ENCODE measurements at regions not wholly inside any gene's neighbourhood (a gene's known extent, or its start where the extent isn't known, plus 50 kb on each side); places are given as distances from the start of the nearest gene placed in this dataset.
A peak's percentile ranks its signal among the peaks of the same experiment; 100 is the strongest.
"Not testable (repeated sequence)": the region's sequence is repeated elsewhere in the genome, so short reads cannot be mapped to it uniquely, and the experiment has no call there.

GRCh38 chr4:43435291-43435690 is 542.8 kb downstream of the GRXCR1 start:
- DNase-seq (ENCODE audit: low read depth in 2 of 2), result no peak

GRCh38 chr4:43452948-43453347 is 560.4 kb downstream of the GRXCR1 start:
- DNase-seq (ENCODE audit: low read depth in 2 of 2), result no peak

GRCh38 chr4:43456383-43456782 is 563.9 kb downstream of the GRXCR1 start:
- peak in 1 of 2 donors; percentile 18 for DNase-seq (ENCODE audit: low read depth in 2 of 2)

GRCh38 chr4:43457866-43458265 is 565.4 kb downstream of the GRXCR1 start:
- DNase-seq (ENCODE audit: low read depth in 2 of 2), result no peak

- no peak for DNase-seq (ENCODE audit: low read depth in 2 of 2)
Observed at GRCh38 chr4:43458293-43458692, 565.8 kb downstream of the GRXCR1 start.

- DNase-seq (ENCODE audit: low read depth in 2 of 2), result no peak
Observed at GRCh38 chr4:43471950-43472349, 579.4 kb downstream of the GRXCR1 start.

- no peak for DNase-seq (ENCODE audit: low read depth in 2 of 2)
Observed at GRCh38 chr4:43481526-43481925, 589.0 kb downstream of the GRXCR1 start.

GRCh38 chr4:43485196-43485595 is 592.7 kb downstream of the GRXCR1 start:
- no peak for DNase-seq (ENCODE audit: low read depth in 2 of 2)

GRCh38 chr4:43496188-43496587 is 603.7 kb downstream of the GRXCR1 start:
- no peak for DNase-seq (ENCODE audit: low read depth in 2 of 2)

GRCh38 chr4:43496602-43497001 is 604.1 kb downstream of the GRXCR1 start:
- DNase-seq (ENCODE audit: low read depth in 2 of 2), result no peak

GRCh38 chr4:43505823-43506222 is 613.3 kb downstream of the GRXCR1 start:
- DNase-seq (ENCODE audit: low read depth in 2 of 2), result not testable (repeated sequence)

- no peak for DNase-seq (ENCODE audit: low read depth in 2 of 2)
Observed at GRCh38 chr4:43512253-43512652, 619.7 kb downstream of the GRXCR1 start.

GRCh38 chr4:43525646-43526045 is 633.1 kb downstream of the GRXCR1 start:
- no peak for DNase-seq (ENCODE audit: low read depth in 2 of 2)

- DNase-seq (ENCODE audit: low read depth in 2 of 2), result no peak
Observed at GRCh38 chr4:43547561-43547960, 655.0 kb downstream of the GRXCR1 start.

- no peak for DNase-seq (ENCODE audit: low read depth in 2 of 2)
Observed at GRCh38 chr4:43550981-43551627, 658.6 kb downstream of the GRXCR1 start.

GRCh38 chr4:43556262-43556661 is 663.7 kb downstream of the GRXCR1 start:
- no peak for DNase-seq (ENCODE audit: low read depth in 2 of 2)

- no peak for DNase-seq (ENCODE audit: low read depth in 2 of 2)
Observed at GRCh38 chr4:43560047-43560446, 667.5 kb downstream of the GRXCR1 start.

- no peak for DNase-seq (ENCODE audit: low read depth in 2 of 2)
Observed at GRCh38 chr4:43564107-43564506, 671.6 kb downstream of the GRXCR1 start.

- no peak for DNase-seq (ENCODE audit: low read depth in 2 of 2)
Observed at GRCh38 chr4:43564591-43564990, 672.1 kb downstream of the GRXCR1 start.

GRCh38 chr4:43567644-43568043 is 675.1 kb downstream of the GRXCR1 start:
- DNase-seq (ENCODE audit: low read depth in 2 of 2), result no peak

GRCh38 chr4:43586813-43587212 is 694.3 kb downstream of the GRXCR1 start:
- DNase-seq (ENCODE audit: low read depth in 2 of 2), result no peak

GRCh38 chr4:43587758-43588157 is 695.2 kb downstream of the GRXCR1 start:
- no peak for DNase-seq (ENCODE audit: low read depth in 2 of 2)

GRCh38 chr4:43607400-43607799 is 714.9 kb downstream of the GRXCR1 start:
- DNase-seq (ENCODE audit: low read depth in 2 of 2), result no peak

All from dermis microvascular lymphatic vessel endothelial cell (primary cell).